Mucosa of rectum (tissue), 2 donors: ENCODE measurements at regions not wholly inside any gene's neighbourhood (a gene's known extent, or its start where the extent isn't known, plus 50 kb on each side); places are given as distances from the start of the nearest gene placed in this dataset.
A peak's percentile ranks its signal among the peaks of the same experiment; 100 is the strongest.

Experiments
- H3K27ac ChIP-seq, 2 donors: one replicate each; pipeline ENCODE4 v1.7.0; 2013; ENCODE audit warnings: inconsistent platforms in 2 of 2, low read depth in 2 of 2, low read length in 2 of 2
- H3K27me3 ChIP-seq, 2 donors: one replicate each; pipeline ENCODE4 v1.7.0; 2013; ENCODE audit warnings: low read length in 2 of 2; ENCODE audit not compliant: control insufficient read depth in 2 of 2, insufficient read depth in 2 of 2
- H3K36me3 ChIP-seq, 2 donors: one replicate each; pipeline ENCODE4 v1.7.0; 2013; ENCODE audit warnings: low read length in 2 of 2; ENCODE audit not compliant: control insufficient read depth in 2 of 2, insufficient read depth in 2 of 2
- H3K4me1 ChIP-seq, 2 donors: one replicate each; pipeline ENCODE4 v1.7.0; 2013; ENCODE audit warnings: low read length in 2 of 2, mild to moderate bottlenecking in 1 of 2; ENCODE audit not compliant: control insufficient read depth in 2 of 2, insufficient read depth in 2 of 2
- H3K4me3 ChIP-seq, 2 donors: one replicate each; pipeline ENCODE4 v1.7.0; 2013; ENCODE audit warnings: low read length in 2 of 2
- H3K9ac ChIP-seq, 2 donors: one replicate each; pipeline ENCODE4 v1.7.0; 2013; ENCODE audit warnings: low read length in 2 of 2, low read depth in 1 of 2, mild to moderate bottlenecking in 1 of 2
- H3K9me3 ChIP-seq, 2 donors: one replicate each; pipeline ENCODE4 v1.7.0; 2013; ENCODE audit warnings: low read length in 2 of 2; ENCODE audit not compliant: control insufficient read depth in 2 of 2
- donor health status: healthy.
- donor health status: Normal muscosa, but diverticular disease.

- H3K27ac ChIP-seq = peak overlapping the region; percentile 59 to 60
- peaks cover 0 to under 1% of the 10 kb centered on the region in 2 donors for H3K27me3 ChIP-seq
- H3K9me3 ChIP-seq = no peaks in the 10 kb centered on the region
- H3K4me1 ChIP-seq = peaks cover 0 to 3% of the 10 kb centered on the region in 2 donors
- H3K36me3 ChIP-seq = no peaks in the 10 kb centered on the region
- no peak overlapping the region for H3K9ac ChIP-seq
- no peak overlapping the region for H3K4me3 ChIP-seq
Measured at GRCh38 chr17:77601054-77601979, 357.2 kb upstream of the TNRC6C start.

- Histone ChIP-seq H3K27ac (peak overlapping the region; percentile 59 to 60), H3K9me3 (no peaks in the 10 kb centered on the region), H3K36me3 (no peaks in the 10 kb centered on the region), H3K4me1 (peaks cover 0 to 3% of the 10 kb centered on the region in 2 donors), H3K27me3 (no peaks in the 10 kb centered on the region), H3K4me3 (no peak overlapping the region), H3K9ac (no peak overlapping the region)
Measured at GRCh38 chr17:77602062-77602746, 356.3 kb upstream of the TNRC6C start.

GRCh38 chr17:77602883-77603640 lies 355.4 kb upstream of the TNRC6C start:
- H3K4me3 ChIP-seq = no peak overlapping the region
- H3K4me1 ChIP-seq = peaks cover 0 to 3% of the 10 kb centered on the region in 2 donors
- H3K27ac ChIP-seq = peak overlapping the region; percentile 27 to 34
- no peaks in the 10 kb centered on the region for H3K36me3 ChIP-seq
- no peaks in the 10 kb centered on the region for H3K9me3 ChIP-seq
- no peaks in the 10 kb centered on the region for H3K27me3 ChIP-seq
- H3K9ac ChIP-seq = no peak overlapping the region

GRCh38 chr17:77604301-77604972 lies 354.1 kb upstream of the TNRC6C start:
- Histone ChIP-seq H3K27me3 (no peaks in the 10 kb centered on the region), H3K27ac (no peak overlapping the region), H3K4me3 (no peak overlapping the region), H3K36me3 (no peaks in the 10 kb centered on the region), H3K9ac (no peak overlapping the region), H3K9me3 (no peaks in the 10 kb centered on the region), H3K4me1 (peaks cover 0 to 3% of the 10 kb centered on the region in 2 donors)

GRCh38 chr17:77604973-77605313 lies 353.6 kb upstream of the TNRC6C start:
- H3K9me3 ChIP-seq = no peaks in the 10 kb centered on the region
- H3K27ac ChIP-seq = no peak overlapping the region
- no peaks in the 10 kb centered on the region for H3K36me3 ChIP-seq
- H3K4me1 ChIP-seq = peaks cover 0 to 3% of the 10 kb centered on the region in 2 donors
- no peak overlapping the region for H3K4me3 ChIP-seq
- H3K9ac ChIP-seq = no peak overlapping the region
- H3K27me3 ChIP-seq = no peaks in the 10 kb centered on the region

- no peaks in the 10 kb centered on the region for H3K27me3 ChIP-seq
- H3K36me3 ChIP-seq = no peaks in the 10 kb centered on the region
- no peak overlapping the region for H3K27ac ChIP-seq
- H3K9ac ChIP-seq = no peak overlapping the region
- no peak overlapping the region for H3K4me3 ChIP-seq
- H3K9me3 ChIP-seq = no peaks in the 10 kb centered on the region
- peaks cover 0 to 11% of the 10 kb centered on the region in 2 donors for H3K4me1 ChIP-seq
Measured at GRCh38 chr17:77606146-77606864, 352.2 kb upstream of the TNRC6C start.

- H3K4me1 ChIP-seq = peaks cover 0 to 12% of the 10 kb centered on the region in 2 donors
- no peak overlapping the region for H3K9ac ChIP-seq
- no peaks in the 10 kb centered on the region for H3K27me3 ChIP-seq
- no peaks in the 10 kb centered on the region for H3K9me3 ChIP-seq
- no peaks in the 10 kb centered on the region for H3K36me3 ChIP-seq
- no peak overlapping the region for H3K27ac ChIP-seq
- H3K4me3 ChIP-seq = no peak overlapping the region
Measured at GRCh38 chr17:77606865-77607210, 351.7 kb upstream of the TNRC6C start.

- Histone ChIP-seq H3K27me3 (no peaks in the 10 kb centered on the region), H3K9ac (no peak overlapping the region), H3K27ac (no peak overlapping the region), H3K36me3 (no peaks in the 10 kb centered on the region), H3K4me3 (no peak overlapping the region), H3K9me3 (no peaks in the 10 kb centered on the region), H3K4me1 (peaks cover 0 to 10% of the 10 kb centered on the region in 2 donors)
Measured at GRCh38 chr17:77607606-77608005, 350.9 kb upstream of the TNRC6C start.

GRCh38 chr17:77608431-77608830 lies 350.1 kb upstream of the TNRC6C start:
- H3K27me3 ChIP-seq = no peaks in the 10 kb centered on the region
- peaks cover 0 to 10% of the 10 kb centered on the region in 2 donors for H3K4me1 ChIP-seq
- H3K9me3 ChIP-seq = no peaks in the 10 kb centered on the region
- no peak overlapping the region for H3K27ac ChIP-seq
- no peaks in the 10 kb centered on the region for H3K36me3 ChIP-seq
- no peak overlapping the region for H3K9ac ChIP-seq
- no peak overlapping the region for H3K4me3 ChIP-seq
